Glutamatergic neuron (in vitro differentiated cells): ENCODE measurements at regions not wholly inside any gene's neighbourhood (a gene's known extent, or its start where the extent isn't known, plus 50 kb on each side); places are given as distances from the start of the nearest gene placed in this dataset.

Source experiments
- DNase-seq: peaks from one replicate; pipeline ENCODE4 v3.0.0; 2022
- H3K27ac Mint-ChIP-seq: one replicate; pipeline ENCODE4 v1.8.0; 2020; ENCODE audit warnings: mild to moderate bottlenecking, mixed read lengths, inconsistent platforms; ENCODE audit not compliant: unreplicated experiment
- H3K27me3 Mint-ChIP-seq: one replicate; pipeline ENCODE4 v1.8.0; 2020; ENCODE audit warnings: mild to moderate bottlenecking, moderate library complexity, mixed read lengths, inconsistent platforms; ENCODE audit not compliant: unreplicated experiment
- H3K36me3 Mint-ChIP-seq: one replicate; pipeline ENCODE4 v1.8.0; 2020; ENCODE audit warnings: mild to moderate bottlenecking, mixed read lengths, inconsistent platforms; ENCODE audit not compliant: unreplicated experiment
- H3K4me1 Mint-ChIP-seq: one replicate; pipeline ENCODE4 v1.8.0; 2020; ENCODE audit warnings: mild to moderate bottlenecking, low read depth, mixed read lengths, inconsistent platforms; ENCODE audit not compliant: unreplicated experiment
- H3K4me3 Mint-ChIP-seq: one replicate; pipeline ENCODE4 v1.8.0; 2020; ENCODE audit warnings: mild to moderate bottlenecking, mixed read lengths, inconsistent platforms; ENCODE audit not compliant: unreplicated experiment
- H3K9me3 Mint-ChIP-seq: one replicate; pipeline ENCODE4 v1.8.0; 2020; ENCODE audit warnings: mild to moderate bottlenecking, moderate library complexity, mixed read lengths, inconsistent platforms; ENCODE audit not compliant: unreplicated experiment
- TF ChIP-seq, protein P1 (sequence below): fragments of 200-600 bp; sonication (generic); IDR thresholded peaks from one replicate; pipeline ENCODE4 v1.5.0; 2021; ENCODE audit not compliant: partially characterized antibody, unreplicated experiment

DNA sequence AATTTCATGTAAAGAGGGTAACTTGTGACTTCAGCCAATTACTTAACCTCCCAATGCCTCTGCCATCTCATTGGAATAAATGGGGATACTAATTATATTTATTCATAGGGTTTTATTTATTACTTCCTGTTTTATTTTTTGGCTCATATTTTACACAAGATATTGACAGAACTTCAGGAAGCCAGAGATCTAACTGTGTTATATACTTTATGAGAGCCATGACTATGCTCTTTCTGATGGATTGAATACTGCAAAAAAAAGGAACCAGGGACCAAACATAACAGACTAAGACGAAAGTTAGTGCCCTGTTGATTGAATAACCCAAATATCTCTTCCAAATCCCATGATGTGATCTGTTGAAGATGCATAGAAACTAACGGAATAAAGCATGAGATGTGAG, 243.3 kb upstream of the STARD13 start:
- Mint-ChIP-seq H3K4me1 (no peaks in the 10 kb centered on the region), H3K27ac (no peak overlapping the region), H3K4me3 (no peak overlapping the region), H3K36me3 (no peaks in the 10 kb centered on the region), H3K9me3 (no peaks in the 10 kb centered on the region), H3K27me3 (no peaks in the 10 kb centered on the region)
- TF ChIP-seq, protein P1, sequence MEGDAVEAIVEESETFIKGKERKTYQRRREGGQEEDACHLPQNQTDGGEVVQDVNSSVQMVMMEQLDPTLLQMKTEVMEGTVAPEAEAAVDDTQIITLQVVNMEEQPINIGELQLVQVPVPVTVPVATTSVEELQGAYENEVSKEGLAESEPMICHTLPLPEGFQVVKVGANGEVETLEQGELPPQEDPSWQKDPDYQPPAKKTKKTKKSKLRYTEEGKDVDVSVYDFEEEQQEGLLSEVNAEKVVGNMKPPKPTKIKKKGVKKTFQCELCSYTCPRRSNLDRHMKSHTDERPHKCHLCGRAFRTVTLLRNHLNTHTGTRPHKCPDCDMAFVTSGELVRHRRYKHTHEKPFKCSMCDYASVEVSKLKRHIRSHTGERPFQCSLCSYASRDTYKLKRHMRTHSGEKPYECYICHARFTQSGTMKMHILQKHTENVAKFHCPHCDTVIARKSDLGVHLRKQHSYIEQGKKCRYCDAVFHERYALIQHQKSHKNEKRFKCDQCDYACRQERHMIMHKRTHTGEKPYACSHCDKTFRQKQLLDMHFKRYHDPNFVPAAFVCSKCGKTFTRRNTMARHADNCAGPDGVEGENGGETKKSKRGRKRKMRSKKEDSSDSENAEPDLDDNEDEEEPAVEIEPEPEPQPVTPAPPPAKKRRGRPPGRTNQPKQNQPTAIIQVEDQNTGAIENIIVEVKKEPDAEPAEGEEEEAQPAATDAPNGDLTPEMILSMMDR: no peak
- DNase-seq: no peak

DNA sequence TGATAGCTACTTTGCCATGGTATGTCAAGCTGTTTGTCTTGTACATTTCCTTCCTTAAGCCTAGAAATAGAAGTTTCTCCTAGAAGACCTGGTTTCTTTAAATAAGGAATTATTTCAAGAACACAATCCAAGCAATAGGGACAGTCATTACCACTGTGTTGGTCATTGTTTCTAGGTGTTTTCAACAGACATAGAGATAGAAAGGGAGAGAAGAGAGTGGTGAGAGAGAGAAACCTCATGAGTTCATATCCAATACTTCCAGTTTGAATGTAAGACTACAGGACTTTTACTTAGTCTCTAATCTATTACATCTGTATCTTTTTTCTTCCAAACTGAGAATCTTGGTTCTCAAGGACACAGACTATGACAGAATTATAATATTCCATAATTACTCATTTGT, 245.9 kb upstream of the STARD13 start:
- H3K4me1 Mint-ChIP-seq: no peaks in the 10 kb centered on the region

DNA sequence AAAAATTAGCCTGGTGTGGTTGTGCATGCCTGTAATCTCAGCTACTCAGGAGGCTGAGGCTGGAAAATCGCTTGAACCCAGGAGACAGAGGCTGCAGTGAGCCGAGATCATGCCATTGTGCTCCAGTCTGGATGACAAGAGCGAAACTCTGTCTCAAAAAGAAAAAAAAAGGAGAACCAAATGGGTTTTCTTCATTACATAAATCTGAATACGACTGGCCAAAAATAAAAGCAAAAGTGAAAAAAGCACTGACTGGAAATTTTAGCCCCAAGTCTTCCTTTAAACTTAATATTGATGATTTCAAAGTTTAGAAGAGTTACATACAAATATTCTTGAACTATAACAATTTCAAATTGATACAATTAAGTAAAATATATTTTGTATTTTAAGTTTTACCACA, 249.5 kb upstream of the STARD13 start:
- H3K4me3 Mint-ChIP-seq: no peak overlapping the region
- H3K27ac Mint-ChIP-seq: no peak overlapping the region
- H3K36me3 Mint-ChIP-seq: no peaks in the 10 kb centered on the region
- H3K9me3 Mint-ChIP-seq: no peaks in the 10 kb centered on the region
- H3K4me1 Mint-ChIP-seq: peaks cover 7% of the 10 kb centered on the region
- no peak for DNase-seq
- TF ChIP-seq, protein P1: no peak
- H3K27me3 Mint-ChIP-seq: no peaks in the 10 kb centered on the region

More for the DNA sequence above, 245.9 kb upstream of the STARD13 start:
- no peak overlapping the region for H3K27ac Mint-ChIP-seq
- DNase-seq: no peak
- H3K9me3 Mint-ChIP-seq: no peaks in the 10 kb centered on the region
- no peak overlapping the region for H3K4me3 Mint-ChIP-seq
- no peaks in the 10 kb centered on the region for H3K36me3 Mint-ChIP-seq
- TF ChIP-seq, protein P1: no peak
- no peaks in the 10 kb centered on the region for H3K27me3 Mint-ChIP-seq

DNA sequence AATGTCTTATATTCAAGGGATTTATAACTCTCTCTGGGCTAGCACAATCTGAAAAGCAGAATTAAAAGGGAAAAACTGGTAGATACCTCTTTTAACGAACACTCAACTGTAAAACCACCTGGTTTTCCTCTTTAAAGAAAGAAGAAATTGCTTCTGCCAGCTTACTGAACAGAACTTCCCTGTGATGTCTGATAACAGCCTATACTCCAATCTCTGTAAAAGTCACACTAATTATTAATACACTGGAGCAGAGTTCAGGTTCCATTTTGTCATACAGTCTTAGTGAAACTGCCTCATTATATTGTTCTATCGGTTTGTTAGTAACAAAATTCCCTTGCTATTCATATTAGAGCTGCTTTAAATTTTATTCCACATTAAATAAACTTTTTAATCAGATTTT, 251.0 kb upstream of the STARD13 start:
- H3K4me3 Mint-ChIP-seq: no peak overlapping the region
- TF ChIP-seq, protein P1: no peak
- H3K4me1 Mint-ChIP-seq: peaks cover 18% of the 10 kb centered on the region
- H3K27ac Mint-ChIP-seq: no peak overlapping the region
- no peaks in the 10 kb centered on the region for H3K9me3 Mint-ChIP-seq
- H3K27me3 Mint-ChIP-seq: peaks cover 4% of the 10 kb centered on the region
- DNase-seq: no peak
- H3K36me3 Mint-ChIP-seq: no peaks in the 10 kb centered on the region

DNA sequence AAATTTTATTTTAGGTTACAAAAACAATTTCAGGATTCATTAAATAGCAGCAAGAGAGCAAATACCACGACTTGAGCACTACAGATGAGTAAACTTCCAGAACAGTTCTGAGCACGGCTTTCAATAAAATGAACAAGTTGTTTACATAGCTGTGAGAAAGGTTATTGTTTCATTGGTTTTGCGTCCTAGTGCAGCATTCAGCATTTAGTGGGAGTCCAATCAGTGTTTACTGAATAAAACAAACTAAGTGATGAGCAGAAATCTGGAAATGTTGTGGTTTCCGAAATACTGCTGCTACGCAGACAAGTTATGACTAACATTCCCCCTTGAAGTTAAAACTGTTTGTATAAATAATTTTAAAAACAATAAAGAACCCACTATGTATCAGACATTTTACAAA, 251.5 kb upstream of the STARD13 start:
- H3K36me3 Mint-ChIP-seq: no peaks in the 10 kb centered on the region

More for the DNA sequence above, 251.5 kb upstream of the STARD13 start:
- Mint-ChIP-seq H3K9me3 (peaks cover under 1% of the 10 kb centered on the region), H3K4me1 (peaks cover 21% of the 10 kb centered on the region), H3K4me3 (no peak overlapping the region), H3K27me3 (peaks cover 7% of the 10 kb centered on the region), H3K27ac (no peak overlapping the region)
- no peak for DNase-seq
- TF ChIP-seq, protein P1: no peak
